ENCODE measurements at regions not wholly inside any gene's neighbourhood (a gene's known extent, or its start where the extent isn't known, plus 50 kb on each side); places are given as distances from the start of the nearest gene placed in this dataset.

GRCh38 chrX:125378205-125378604, 58.5 kb downstream of the TEX13C start:
- TF ChIP-seq CTCF (IDR thresholded peaks at IDR 0.05; ENCODE audit: extremely low read depth in 1 of 2, insufficient read depth in 1 of 2, low read depth in 1 of 2, low read length in 2 of 2) = no peak
- no peak for TF ChIP-seq EZH2 (IDR thresholded peaks at IDR 0.05; ENCODE audit: borderline replicate concordance, low read depth, low read length, severe bottlenecking)
- no peak for TF ChIP-seq POLR2A (IDR thresholded peaks at IDR 0.05; ENCODE audit: low read depth, low read length)
- TF ChIP-seq MYC (IDR thresholded peaks at IDR 0.05; ENCODE audit: low read depth, low read length) = no peak
- no peak for TF ChIP-seq MAX (IDR thresholded peaks at IDR 0.05; ENCODE audit: insufficient read depth, insufficient read length)
- no peak for TF ChIP-seq POLR2AphosphoS5 (IDR thresholded peaks at IDR 0.05; ENCODE audit: insufficient read depth, low read depth, low read length)
- no peak for TF ChIP-seq JUN (IDR thresholded peaks at IDR 0.05; ENCODE audit: borderline replicate concordance, insufficient read depth, insufficient read length, low read depth)
- no peak for TF ChIP-seq GATA2 (IDR thresholded peaks at IDR 0.05; ENCODE audit: insufficient read depth, insufficient read length, low read depth, low read length)
- no peak for TF ChIP-seq FOS (IDR thresholded peaks at IDR 0.05; ENCODE audit: borderline replicate concordance, insufficient read depth, low read length)
